ENCODE measurements at regions not wholly inside any gene's neighbourhood (a gene's known extent, or its start where the extent isn't known, plus 50 kb on each side); places are given as distances from the start of the nearest gene placed in this dataset.

DNA sequence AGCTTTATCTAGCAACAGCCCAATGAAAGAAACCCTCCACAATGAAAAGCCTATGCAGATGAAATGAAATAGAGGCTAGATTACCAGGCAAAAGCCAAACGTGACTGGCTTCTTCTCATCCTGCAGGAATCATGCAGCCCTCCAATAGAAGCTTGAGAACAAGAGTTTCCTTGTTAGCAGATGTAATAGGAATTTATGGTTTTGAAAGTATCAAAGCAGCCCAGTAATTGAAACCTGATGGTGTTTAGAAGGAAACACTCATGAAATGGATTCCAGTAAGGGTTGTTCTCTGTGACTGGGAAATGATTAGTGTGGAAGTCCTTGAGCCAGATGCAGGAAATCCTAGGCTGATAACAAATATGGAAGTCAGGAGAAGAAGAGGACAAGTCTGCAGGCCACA, 320.3 kb upstream of the TSPY4 start:
- H3K9me2 ChIP-seq (ENCODE audit: insufficient read depth), result no peaks in the 10 kb centered on the region
- TF ChIP-seq, protein P1, sequence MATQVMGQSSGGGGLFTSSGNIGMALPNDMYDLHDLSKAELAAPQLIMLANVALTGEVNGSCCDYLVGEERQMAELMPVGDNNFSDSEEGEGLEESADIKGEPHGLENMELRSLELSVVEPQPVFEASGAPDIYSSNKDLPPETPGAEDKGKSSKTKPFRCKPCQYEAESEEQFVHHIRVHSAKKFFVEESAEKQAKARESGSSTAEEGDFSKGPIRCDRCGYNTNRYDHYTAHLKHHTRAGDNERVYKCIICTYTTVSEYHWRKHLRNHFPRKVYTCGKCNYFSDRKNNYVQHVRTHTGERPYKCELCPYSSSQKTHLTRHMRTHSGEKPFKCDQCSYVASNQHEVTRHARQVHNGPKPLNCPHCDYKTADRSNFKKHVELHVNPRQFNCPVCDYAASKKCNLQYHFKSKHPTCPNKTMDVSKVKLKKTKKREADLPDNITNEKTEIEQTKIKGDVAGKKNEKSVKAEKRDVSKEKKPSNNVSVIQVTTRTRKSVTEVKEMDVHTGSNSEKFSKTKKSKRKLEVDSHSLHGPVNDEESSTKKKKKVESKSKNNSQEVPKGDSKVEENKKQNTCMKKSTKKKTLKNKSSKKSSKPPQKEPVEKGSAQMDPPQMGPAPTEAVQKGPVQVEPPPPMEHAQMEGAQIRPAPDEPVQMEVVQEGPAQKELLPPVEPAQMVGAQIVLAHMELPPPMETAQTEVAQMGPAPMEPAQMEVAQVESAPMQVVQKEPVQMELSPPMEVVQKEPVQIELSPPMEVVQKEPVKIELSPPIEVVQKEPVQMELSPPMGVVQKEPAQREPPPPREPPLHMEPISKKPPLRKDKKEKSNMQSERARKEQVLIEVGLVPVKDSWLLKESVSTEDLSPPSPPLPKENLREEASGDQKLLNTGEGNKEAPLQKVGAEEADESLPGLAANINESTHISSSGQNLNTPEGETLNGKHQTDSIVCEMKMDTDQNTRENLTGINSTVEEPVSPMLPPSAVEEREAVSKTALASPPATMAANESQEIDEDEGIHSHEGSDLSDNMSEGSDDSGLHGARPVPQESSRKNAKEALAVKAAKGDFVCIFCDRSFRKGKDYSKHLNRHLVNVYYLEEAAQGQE (IDR thresholded peaks at IDR 0.05; ENCODE audit: unreplicated experiment), result no peak
- TF ChIP-seq, protein P2, sequence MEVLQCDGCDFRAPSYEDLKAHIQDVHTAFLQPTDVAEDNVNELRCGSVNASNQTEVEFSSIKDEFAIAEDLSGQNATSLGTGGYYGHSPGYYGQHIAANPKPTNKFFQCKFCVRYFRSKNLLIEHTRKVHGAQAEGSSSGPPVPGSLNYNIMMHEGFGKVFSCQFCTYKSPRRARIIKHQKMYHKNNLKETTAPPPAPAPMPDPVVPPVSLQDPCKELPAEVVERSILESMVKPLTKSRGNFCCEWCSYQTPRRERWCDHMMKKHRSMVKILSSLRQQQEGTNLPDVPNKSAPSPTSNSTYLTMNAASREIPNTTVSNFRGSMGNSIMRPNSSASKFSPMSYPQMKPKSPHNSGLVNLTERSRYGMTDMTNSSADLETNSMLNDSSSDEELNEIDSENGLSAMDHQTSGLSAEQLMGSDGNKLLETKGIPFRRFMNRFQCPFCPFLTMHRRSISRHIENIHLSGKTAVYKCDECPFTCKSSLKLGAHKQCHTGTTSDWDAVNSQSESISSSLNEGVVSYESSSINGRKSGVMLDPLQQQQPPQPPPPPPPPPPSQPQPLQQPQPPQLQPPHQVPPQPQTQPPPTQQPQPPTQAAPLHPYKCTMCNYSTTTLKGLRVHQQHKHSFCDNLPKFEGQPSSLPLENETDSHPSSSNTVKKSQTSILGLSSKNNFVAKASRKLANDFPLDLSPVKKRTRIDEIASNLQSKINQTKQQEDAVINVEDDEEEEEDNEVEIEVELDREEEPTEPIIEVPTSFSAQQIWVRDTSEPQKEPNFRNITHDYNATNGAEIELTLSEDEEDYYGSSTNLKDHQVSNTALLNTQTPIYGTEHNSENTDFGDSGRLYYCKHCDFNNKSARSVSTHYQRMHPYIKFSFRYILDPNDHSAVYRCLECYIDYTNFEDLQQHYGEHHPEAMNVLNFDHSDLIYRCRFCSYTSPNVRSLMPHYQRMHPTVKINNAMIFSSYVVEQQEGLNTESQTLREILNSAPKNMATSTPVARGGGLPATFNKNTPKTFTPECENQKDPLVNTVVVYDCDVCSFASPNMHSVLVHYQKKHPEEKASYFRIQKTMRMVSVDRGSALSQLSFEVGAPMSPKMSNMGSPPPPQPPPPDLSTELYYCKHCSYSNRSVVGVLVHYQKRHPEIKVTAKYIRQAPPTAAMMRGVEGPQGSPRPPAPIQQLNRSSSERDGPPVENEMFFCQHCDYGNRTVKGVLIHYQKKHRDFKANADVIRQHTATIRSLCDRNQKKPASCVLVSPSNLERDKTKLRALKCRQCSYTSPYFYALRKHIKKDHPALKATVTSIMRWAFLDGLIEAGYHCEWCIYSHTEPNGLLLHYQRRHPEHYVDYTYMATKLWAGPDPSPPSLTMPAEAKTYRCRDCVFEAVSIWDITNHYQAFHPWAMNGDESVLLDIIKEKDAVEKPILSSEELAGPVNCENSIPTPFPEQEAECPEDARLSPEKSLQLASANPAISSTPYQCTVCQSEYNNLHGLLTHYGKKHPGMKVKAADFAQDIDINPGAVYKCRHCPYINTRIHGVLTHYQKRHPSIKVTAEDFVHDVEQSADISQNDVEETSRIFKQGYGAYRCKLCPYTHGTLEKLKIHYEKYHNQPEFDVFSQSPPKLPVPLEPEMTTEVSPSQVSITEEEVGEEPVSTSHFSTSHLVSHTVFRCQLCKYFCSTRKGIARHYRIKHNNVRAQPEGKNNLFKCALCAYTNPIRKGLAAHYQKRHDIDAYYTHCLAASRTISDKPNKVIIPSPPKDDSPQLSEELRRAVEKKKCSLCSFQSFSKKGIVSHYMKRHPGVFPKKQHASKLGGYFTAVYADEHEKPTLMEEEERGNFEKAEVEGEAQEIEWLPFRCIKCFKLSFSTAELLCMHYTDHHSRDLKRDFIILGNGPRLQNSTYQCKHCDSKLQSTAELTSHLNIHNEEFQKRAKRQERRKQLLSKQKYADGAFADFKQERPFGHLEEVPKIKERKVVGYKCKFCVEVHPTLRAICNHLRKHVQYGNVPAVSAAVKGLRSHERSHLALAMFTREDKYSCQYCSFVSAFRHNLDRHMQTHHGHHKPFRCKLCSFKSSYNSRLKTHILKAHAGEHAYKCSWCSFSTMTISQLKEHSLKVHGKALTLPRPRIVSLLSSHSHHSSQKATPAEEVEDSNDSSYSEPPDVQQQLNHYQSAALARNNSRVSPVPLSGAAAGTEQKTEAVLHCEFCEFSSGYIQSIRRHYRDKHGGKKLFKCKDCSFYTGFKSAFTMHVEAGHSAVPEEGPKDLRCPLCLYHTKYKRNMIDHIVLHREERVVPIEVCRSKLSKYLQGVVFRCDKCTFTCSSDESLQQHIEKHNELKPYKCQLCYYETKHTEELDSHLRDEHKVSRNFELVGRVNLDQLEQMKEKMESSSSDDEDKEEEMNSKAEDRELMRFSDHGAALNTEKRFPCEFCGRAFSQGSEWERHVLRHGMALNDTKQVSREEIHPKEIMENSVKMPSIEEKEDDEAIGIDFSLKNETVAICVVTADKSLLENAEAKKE (CRISPR knock-in tag; IDR thresholded peaks at IDR 0.05), result no peak
- TF ChIP-seq, protein P3, sequence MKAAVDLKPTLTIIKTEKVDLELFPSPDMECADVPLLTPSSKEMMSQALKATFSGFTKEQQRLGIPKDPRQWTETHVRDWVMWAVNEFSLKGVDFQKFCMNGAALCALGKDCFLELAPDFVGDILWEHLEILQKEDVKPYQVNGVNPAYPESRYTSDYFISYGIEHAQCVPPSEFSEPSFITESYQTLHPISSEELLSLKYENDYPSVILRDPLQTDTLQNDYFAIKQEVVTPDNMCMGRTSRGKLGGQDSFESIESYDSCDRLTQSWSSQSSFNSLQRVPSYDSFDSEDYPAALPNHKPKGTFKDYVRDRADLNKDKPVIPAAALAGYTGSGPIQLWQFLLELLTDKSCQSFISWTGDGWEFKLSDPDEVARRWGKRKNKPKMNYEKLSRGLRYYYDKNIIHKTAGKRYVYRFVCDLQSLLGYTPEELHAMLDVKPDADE (IDR thresholded peaks at IDR 0.05), result no peak
- no peak for TF ChIP-seq EZH2phosphoT487 (IDR thresholded peaks at IDR 0.05; ENCODE audit: unreplicated experiment)
- H3K27me3 ChIP-seq (ENCODE audit: insufficient read depth), result no peaks in the 10 kb centered on the region
- no peak overlapping the region for H3K4me3 ChIP-seq
- H3K4me1 ChIP-seq (ENCODE audit: insufficient read depth), result no peaks in the 10 kb centered on the region
- H3K36me3 ChIP-seq (ENCODE audit: insufficient read depth), result no peaks in the 10 kb centered on the region
- DNase-seq (ENCODE audit: low spot score), result no peak
- H3F3A ChIP-seq (replicated peaks; ENCODE audit: low read depth), result no peaks in the 10 kb centered on the region
- no peak overlapping the region for H3K4me3 Mint-ChIP-seq
- H3K9me3 Mint-ChIP-seq, result peaks cover 94% of the 10 kb centered on the region
- no peaks in the 10 kb centered on the region for H3K79me2 ChIP-seq (replicated peaks; ENCODE audit: insufficient read depth)
- no peaks in the 10 kb centered on the region for H3K4me1 Mint-ChIP-seq
- no peak overlapping the region for H2AFZ ChIP-seq
- H3K36me3 Mint-ChIP-seq (ENCODE audit: low read depth), result peaks cover 3% of the 10 kb centered on the region; the same call in 2 of the 3 replicates
- ATAC-seq, result no peak
- H3K4me2 ChIP-seq, result no peak overlapping the region
- no peaks in the 10 kb centered on the region for H4K20me1 ChIP-seq (replicated peaks; ENCODE audit: insufficient read depth)
- H3K27me3 Mint-ChIP-seq (ENCODE audit: insufficient read depth, low read depth, poor library complexity), result no peaks in the 10 kb centered on the region
- no peak overlapping the region for H3K27ac Mint-ChIP-seq
- H3K27ac ChIP-seq (ENCODE audit: low read depth), result no peak overlapping the region

Measured in GM23338 (cell line).